Hepatocyte (in vitro differentiated cells): ENCODE measurements at regions not wholly inside any gene's neighbourhood (a gene's known extent, or its start where the extent isn't known, plus 50 kb on each side); places are given as distances from the start of the nearest gene placed in this dataset.

Experiments used
- DNase-seq: peaks from one replicate; pipeline ENCODE4 v3.0.0-alpha.2; 2016; ENCODE audit warnings: low spot score
- H2AFZ ChIP-seq: fragments of 200-600 bp; sonication (generic); 2 replicates; pipeline ENCODE4 v1.6.0; 2016; ENCODE audit warnings: antibody characterized with exemption, mild to moderate bottlenecking
- H3K27ac ChIP-seq: fragments of 200-600 bp; sonication (generic); 2 replicates; pipeline ENCODE4 v1.5.1; 2016; ENCODE audit warnings: mild to moderate bottlenecking
- H3K27me3 ChIP-seq: fragments of 200-600 bp; sonication (generic); 2 replicates; pipeline ENCODE4 v1.6.1; 2016
- H3K36me3 ChIP-seq: fragments of 200-600 bp; sonication (generic); replicated peaks from 2 replicates; pipeline ENCODE4 v1.5.1; 2016; ENCODE audit warnings: low read depth; ENCODE audit not compliant: insufficient read depth
- H3K4me1 ChIP-seq: fragments of 200-600 bp; sonication (generic); 2 replicates; pipeline ENCODE4 v1.5.1; 2016; ENCODE audit warnings: mild to moderate bottlenecking, moderate library complexity; ENCODE audit not compliant: insufficient read depth
- H3K4me2 ChIP-seq: fragments of 200-600 bp; sonication (generic); 2 replicates; pipeline ENCODE4 v1.6.0; 2016
- H3K4me3 ChIP-seq: fragments of 200-600 bp; sonication (generic); 2 replicates; pipeline ENCODE4 v1.5.1; 2016; ENCODE audit warnings: mild to moderate bottlenecking
- H3K79me2 ChIP-seq: fragments of 200-600 bp; sonication (generic); 2 replicates; pipeline ENCODE4 v1.6.0; 2017; ENCODE audit warnings: mild to moderate bottlenecking
- H3K9me2 ChIP-seq: fragments of 200-600 bp; sonication (generic); replicated peaks from 2 replicates; pipeline ENCODE4 v1.6.0; 2017; ENCODE audit warnings: mild to moderate bottlenecking; ENCODE audit not compliant: insufficient read depth
- H3K9me3 ChIP-seq: fragments of 200-600 bp; sonication (generic); 2 replicates; pipeline ENCODE4 v1.5.1; 2016; ENCODE audit warnings: low read depth, mild to moderate bottlenecking
- H4K20me1 ChIP-seq: fragments of 200-600 bp; sonication (generic); 2 replicates; pipeline ENCODE4 v1.6.0; 2016; ENCODE audit warnings: mild to moderate bottlenecking; ENCODE audit not compliant: insufficient read depth, poor library complexity, severe bottlenecking
- EZH2 ChIP-seq: fragments of 200-600 bp; sonication (generic); IDR thresholded peaks from 2 replicates; pipeline ENCODE4 v1.6.1; 2016; ENCODE audit warnings: antibody characterized with exemption, mild to moderate bottlenecking, borderline replicate concordance
- EZH2phosphoT487 ChIP-seq: fragments of 200-600 bp; sonication (generic); IDR thresholded peaks from one replicate; pipeline ENCODE4 v1.6.1; 2018; ENCODE audit warnings: antibody characterized with exemption, mild to moderate bottlenecking, low read depth, moderate library complexity; ENCODE audit not compliant: unreplicated experiment, severe bottlenecking
- WGBS: methylation state at CpG from one replicate; pipeline ENCODE4 v1.1.6; 2016; ENCODE audit warnings: low lambda C conversion rate; ENCODE audit errors: missing lambda C conversion rate; 5-methylcytosine and 5-hydroxymethylcytosine counted together
- TF ChIP-seq, protein P1 (sequence below): fragments of 200-600 bp; sonication (generic); IDR thresholded peaks from 2 replicates; pipeline ENCODE4 v1.5.1; 2016; ENCODE audit warnings: antibody characterized with exemption, mild to moderate bottlenecking; ENCODE audit not compliant: poor library complexity

DNA sequence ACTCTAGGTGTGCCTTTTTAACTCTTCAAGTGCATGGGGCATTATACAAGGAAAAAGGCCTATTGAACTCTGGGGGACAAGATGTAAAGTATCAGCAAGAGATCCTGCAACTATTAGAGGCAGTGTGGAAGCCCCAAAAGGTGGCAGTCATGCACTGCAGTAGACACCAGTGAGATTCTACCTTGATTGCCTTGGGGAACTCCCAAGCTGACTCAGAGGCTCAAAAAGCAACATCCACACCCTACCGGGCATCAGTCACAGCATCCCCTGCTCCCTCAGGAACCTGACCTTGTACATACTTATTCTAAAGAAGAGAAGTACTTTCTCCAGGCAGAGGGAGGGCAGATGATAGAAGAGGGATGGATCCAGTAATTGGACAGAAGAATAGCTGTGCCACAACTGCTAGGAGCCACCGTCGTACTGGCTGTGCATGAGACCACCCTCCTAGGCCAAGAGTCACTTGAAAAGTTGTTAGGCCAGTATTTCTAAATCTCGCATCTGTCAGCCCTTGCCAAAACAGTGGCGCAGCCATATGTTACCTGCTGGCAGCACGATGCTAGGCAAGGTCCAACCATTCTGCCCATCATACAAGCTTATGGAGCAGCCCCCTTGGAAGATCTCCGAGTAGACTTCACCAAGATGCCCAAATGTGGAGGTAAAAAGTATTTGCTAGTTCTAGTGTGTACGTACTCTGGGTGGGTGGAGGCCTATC, 523.1 kb upstream of the FRG2C start:
- Histone ChIP-seq H3K36me3 (no peaks in the 10 kb centered on the region), H2AFZ (no peak overlapping the region), H3K9me2 (no peaks in the 10 kb centered on the region), H3K27me3 (no peaks in the 10 kb centered on the region), H3K27ac (no peak overlapping the region), H3K4me1 (peaks cover 3% of the 10 kb centered on the region), H3K4me2 (no peak overlapping the region), H3K79me2 (no peaks in the 10 kb centered on the region), H3K4me3 (no peak overlapping the region), H3K9me3 (peaks cover 4% of the 10 kb centered on the region), H4K20me1 (no peaks in the 10 kb centered on the region)
- 89% methylated on average over 8 of the region's 8 CpGs for WGBS
- peak; percentile 42 for DNase-seq
- TF ChIP-seq, protein P1, sequence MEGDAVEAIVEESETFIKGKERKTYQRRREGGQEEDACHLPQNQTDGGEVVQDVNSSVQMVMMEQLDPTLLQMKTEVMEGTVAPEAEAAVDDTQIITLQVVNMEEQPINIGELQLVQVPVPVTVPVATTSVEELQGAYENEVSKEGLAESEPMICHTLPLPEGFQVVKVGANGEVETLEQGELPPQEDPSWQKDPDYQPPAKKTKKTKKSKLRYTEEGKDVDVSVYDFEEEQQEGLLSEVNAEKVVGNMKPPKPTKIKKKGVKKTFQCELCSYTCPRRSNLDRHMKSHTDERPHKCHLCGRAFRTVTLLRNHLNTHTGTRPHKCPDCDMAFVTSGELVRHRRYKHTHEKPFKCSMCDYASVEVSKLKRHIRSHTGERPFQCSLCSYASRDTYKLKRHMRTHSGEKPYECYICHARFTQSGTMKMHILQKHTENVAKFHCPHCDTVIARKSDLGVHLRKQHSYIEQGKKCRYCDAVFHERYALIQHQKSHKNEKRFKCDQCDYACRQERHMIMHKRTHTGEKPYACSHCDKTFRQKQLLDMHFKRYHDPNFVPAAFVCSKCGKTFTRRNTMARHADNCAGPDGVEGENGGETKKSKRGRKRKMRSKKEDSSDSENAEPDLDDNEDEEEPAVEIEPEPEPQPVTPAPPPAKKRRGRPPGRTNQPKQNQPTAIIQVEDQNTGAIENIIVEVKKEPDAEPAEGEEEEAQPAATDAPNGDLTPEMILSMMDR, result peak; percentile 15
- TF ChIP-seq EZH2, result no peak

DNA sequence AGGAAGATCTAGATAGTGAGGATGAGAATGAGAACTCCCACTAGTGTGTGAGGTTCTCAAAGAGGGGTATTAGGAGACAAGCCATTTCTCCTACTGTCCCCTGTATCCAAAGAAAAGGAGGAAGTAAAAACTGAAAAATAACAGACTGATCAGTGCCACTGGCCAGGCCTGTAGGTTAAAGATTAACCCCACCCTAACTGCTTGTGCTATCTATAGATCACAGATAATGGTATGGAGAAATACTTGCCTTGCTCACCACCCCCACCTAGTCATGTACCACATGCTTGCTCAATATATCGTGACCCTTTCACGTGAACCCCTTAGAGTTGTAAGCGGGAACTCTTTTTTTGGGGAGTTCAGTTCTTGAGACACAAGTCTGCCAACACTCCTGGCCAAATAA, 519.7 kb upstream of the FRG2C start:
- DNase-seq, result peak; percentile 31
- WGBS, result 67% methylated on average over 3 of the region's 3 CpGs
- peak overlapping the region; percentile 90 for H3K27ac ChIP-seq

DNA sequence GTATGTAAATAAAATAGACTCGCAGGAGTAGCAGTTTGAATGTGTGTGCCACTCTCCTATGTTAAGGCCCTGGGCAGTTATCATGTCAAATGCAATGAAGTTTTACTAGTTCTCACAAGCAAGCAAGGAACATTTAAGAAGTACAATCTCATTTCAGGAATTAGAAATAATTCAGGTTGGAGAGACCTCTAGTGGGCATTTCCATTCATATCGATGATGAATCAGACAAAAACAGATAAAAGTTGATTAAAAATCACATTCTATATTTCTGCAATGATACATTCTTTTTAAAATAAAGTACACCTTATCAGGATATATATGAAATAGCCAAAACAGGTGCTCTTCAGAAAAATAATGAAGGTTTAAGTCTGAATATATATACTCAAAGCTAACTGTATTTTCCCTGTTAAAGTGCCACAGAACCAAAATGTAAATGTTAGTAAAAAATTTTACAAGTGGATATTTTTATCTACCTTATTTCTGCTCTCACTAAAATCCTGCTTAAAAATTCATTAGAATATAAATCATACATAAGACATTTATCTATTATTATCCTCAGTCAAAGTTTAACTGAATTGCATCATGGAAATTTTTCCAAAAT, 492.4 kb upstream of the FRG2C start:
- TF ChIP-seq, protein P1, result peak; percentile 65
- no peak for TF ChIP-seq EZH2phosphoT487
- H3K27ac ChIP-seq, result no peak overlapping the region
- H3K4me2 ChIP-seq, result no peak overlapping the region
- no peak overlapping the region for H3K4me3 ChIP-seq
- H3K9me3 ChIP-seq, result no peaks in the 10 kb centered on the region
- no peaks in the 10 kb centered on the region for H3K9me2 ChIP-seq
- H3K79me2 ChIP-seq, result no peaks in the 10 kb centered on the region
- DNase-seq, result peak; percentile 22
- 32% methylated on average over 2 of the region's 2 CpGs for WGBS
- H3K27me3 ChIP-seq, result peaks cover 7% of the 10 kb centered on the region
- no peaks in the 10 kb centered on the region for H3K36me3 ChIP-seq
- H2AFZ ChIP-seq, result no peak overlapping the region
- H3K4me1 ChIP-seq, result no peaks in the 10 kb centered on the region
- no peaks in the 10 kb centered on the region for H4K20me1 ChIP-seq

More for the DNA sequence above, 519.7 kb upstream of the FRG2C start:
- H3K9me2 ChIP-seq, result no peaks in the 10 kb centered on the region
- no peak overlapping the region for H3K4me3 ChIP-seq
- TF ChIP-seq EZH2phosphoT487 (no peak), EZH2 (no peak)
- TF ChIP-seq, protein P1, result no peak
- H3K4me1 ChIP-seq, result peaks cover 3% of the 10 kb centered on the region
- H3K79me2 ChIP-seq, result no peaks in the 10 kb centered on the region
- H3K27me3 ChIP-seq, result no peaks in the 10 kb centered on the region
- H3K9me3 ChIP-seq, result peaks cover 4% of the 10 kb centered on the region
- no peak overlapping the region for H3K4me2 ChIP-seq
- H3K36me3 ChIP-seq, result no peaks in the 10 kb centered on the region
- H2AFZ ChIP-seq, result peak overlapping the region; percentile 24
- H4K20me1 ChIP-seq, result no peaks in the 10 kb centered on the region
